Karpas-422 (cell line): ENCODE measurements at regions not wholly inside any gene's neighbourhood (a gene's known extent, or its start where the extent isn't known, plus 50 kb on each side); places are given as distances from the start of the nearest gene placed in this dataset.

Source experiments
- DNase-seq: peaks from one replicate; pipeline ENCODE4 v3.0.0-alpha.2; 2015
- H2AFZ ChIP-seq: fragments of 200-600 bp; sonication (generic); 2 replicates; pipeline ENCODE4 v1.6.1; 2014; ENCODE audit warnings: antibody characterized with exemption, low read length, mixed read lengths
- H3K27ac ChIP-seq: fragments of 200-600 bp; sonication (generic); 2 replicates; pipeline ENCODE4 v1.5.1; 2014; ENCODE audit warnings: mild to moderate bottlenecking, low read length, moderate library complexity
- H3K27me3 ChIP-seq: fragments of 200-600 bp; sonication (generic); 2 replicates; pipeline ENCODE4 v1.6.1; 2014; ENCODE audit warnings: low read length, mixed read lengths
- H3K36me3 ChIP-seq: fragments of 200-600 bp; sonication (generic); 2 replicates; pipeline ENCODE4 v1.6.1; 2014; ENCODE audit warnings: low read length, mixed read lengths; ENCODE audit not compliant: insufficient read depth
- H3K4me1 ChIP-seq: fragments of 200-600 bp; sonication (generic); 2 replicates; pipeline ENCODE4 v1.6.1; 2014; ENCODE audit warnings: mild to moderate bottlenecking, low read length, mixed read lengths
- H3K4me2 ChIP-seq: fragments of 200-600 bp; sonication (generic); 2 replicates; pipeline ENCODE4 v1.6.1; 2014; ENCODE audit warnings: low read length, low read depth, mild to moderate bottlenecking; ENCODE audit not compliant: poor library complexity, severe bottlenecking
- H3K4me3 ChIP-seq: fragments of 200-600 bp; sonication (generic); 2 replicates; pipeline ENCODE4 v1.5.1; 2014; ENCODE audit warnings: mild to moderate bottlenecking, antibody characterized with exemption, low read length, mixed read lengths
- H3K79me2 ChIP-seq: fragments of 200-600 bp; sonication (generic); 2 replicates; pipeline ENCODE4 v1.6.1; 2014; ENCODE audit warnings: mild to moderate bottlenecking, low read length, mixed read lengths
- H3K9ac ChIP-seq: fragments of 200-600 bp; sonication (generic); 2 replicates; pipeline ENCODE4 v1.6.0; 2014; ENCODE audit warnings: low read length
- H3K9me2 ChIP-seq: fragments of 200-600 bp; sonication (generic), shearing (Covaris generic); replicated peaks from 2 replicates; pipeline ENCODE4 v1.6.0; 2014; ENCODE audit warnings: mild to moderate bottlenecking, low read length, moderate library complexity; ENCODE audit not compliant: insufficient read depth
- H3K9me3 ChIP-seq: fragments of 300-700, 200-600 bp; sonication (generic); 2 replicates; pipeline ENCODE4 v1.6.1; 2014; ENCODE audit warnings: low read length, mixed read lengths
- H4K20me1 ChIP-seq: fragments of 200-600 bp; sonication (generic); 2 replicates; pipeline ENCODE4 v1.6.1; 2014; ENCODE audit warnings: mild to moderate bottlenecking, antibody characterized with exemption, low read length, low read depth; ENCODE audit not compliant: insufficient read depth

DNA sequence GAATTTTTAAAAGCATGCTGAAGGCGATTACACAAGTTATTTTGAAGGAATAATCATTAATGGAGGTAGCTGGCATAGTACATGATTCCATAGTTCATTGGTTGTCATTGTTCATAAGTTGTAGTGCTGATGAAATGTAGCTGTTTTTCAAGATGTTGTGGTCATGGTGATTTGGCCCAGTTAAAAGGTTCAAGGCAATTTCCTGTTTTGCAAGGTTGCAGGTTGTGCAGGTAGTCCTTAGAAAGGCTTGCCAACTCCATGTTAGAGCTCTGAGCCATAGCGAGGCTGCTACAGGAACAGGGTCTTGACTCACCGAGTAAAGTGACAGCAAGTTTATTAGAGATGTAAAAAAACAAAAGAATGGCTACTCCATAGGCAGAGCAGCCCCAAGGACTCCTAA lies 95.8 kb upstream of the CHORDC1 start:
- no peaks in the 10 kb centered on the region for H3K79me2 ChIP-seq

DNA sequence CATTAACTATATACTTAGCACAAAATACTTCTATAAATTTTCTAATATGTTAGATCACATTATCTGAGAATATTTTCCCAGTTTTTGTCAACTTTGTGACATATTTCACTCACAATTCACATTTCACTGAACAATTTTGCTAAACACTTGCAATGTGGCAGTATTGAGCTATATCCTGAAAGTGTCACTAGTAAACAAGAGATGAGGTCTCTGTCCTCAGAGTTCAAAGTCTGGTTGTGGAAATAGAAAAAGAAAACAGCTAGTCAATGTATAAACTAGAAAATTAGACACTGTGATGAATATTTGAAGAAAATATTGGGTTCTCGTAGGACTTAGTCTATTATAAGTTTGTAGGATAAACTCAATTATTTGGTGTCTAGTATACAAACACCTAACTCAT lies 87.4 kb upstream of the CHORDC1 start:
- H3K4me2 ChIP-seq: no peak overlapping the region

More for the DNA sequence above, 95.8 kb upstream of the CHORDC1 start:
- Histone ChIP-seq H3K9me3 (no peaks in the 10 kb centered on the region), H3K9ac (no peak overlapping the region), H3K9me2 (no peaks in the 10 kb centered on the region), H3K27me3 (no peaks in the 10 kb centered on the region; the same call in 1 of the 2 replicates), H3K27ac (no peak overlapping the region), H4K20me1 (no peaks in the 10 kb centered on the region), H3K4me1 (no peaks in the 10 kb centered on the region), H3K4me3 (no peak overlapping the region), H2AFZ (no peak overlapping the region), H3K4me2 (no peak overlapping the region), H3K36me3 (no peaks in the 10 kb centered on the region)
- no peak for DNase-seq

DNA sequence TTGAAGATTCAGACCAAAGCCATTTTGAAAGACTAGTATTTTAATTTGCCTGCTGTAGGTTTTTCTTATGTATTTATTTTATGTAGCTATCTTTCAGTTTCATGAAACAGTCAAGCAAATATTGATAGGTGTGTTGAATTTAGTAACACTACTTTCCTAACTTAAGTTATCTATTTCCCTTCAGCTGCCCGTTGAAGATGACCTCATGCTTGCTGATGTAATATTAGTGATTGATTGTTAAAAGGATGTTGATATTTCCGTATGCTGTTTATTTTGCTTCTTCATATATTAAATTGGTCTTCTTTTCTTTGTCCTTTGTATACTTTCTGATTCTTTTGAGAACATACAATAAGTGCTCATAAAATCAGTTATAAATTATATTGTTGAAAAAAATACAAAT lies 86.8 kb upstream of the CHORDC1 start:
- no peak overlapping the region for H3K4me3 ChIP-seq
- no peak for DNase-seq
- no peaks in the 10 kb centered on the region for H4K20me1 ChIP-seq
- no peaks in the 10 kb centered on the region for H3K79me2 ChIP-seq
- H3K36me3 ChIP-seq: no peaks in the 10 kb centered on the region
- H3K27ac ChIP-seq: no peak overlapping the region
- H2AFZ ChIP-seq: no peak overlapping the region
- no peaks in the 10 kb centered on the region for H3K4me1 ChIP-seq
- H3K9me3 ChIP-seq: no peaks in the 10 kb centered on the region
- 0 out of 2 replicates have a peak, but pooled peaks cover 3% of the 10 kb centered on the region for H3K27me3 ChIP-seq
- H3K9me2 ChIP-seq: no peaks in the 10 kb centered on the region
- no peak overlapping the region for H3K4me2 ChIP-seq
- no peak overlapping the region for H3K9ac ChIP-seq

More for the DNA sequence above, 87.4 kb upstream of the CHORDC1 start:
- Histone ChIP-seq H2AFZ (no peak overlapping the region), H3K4me1 (no peaks in the 10 kb centered on the region), H3K36me3 (no peaks in the 10 kb centered on the region), H3K4me3 (no peak overlapping the region), H3K9me3 (no peaks in the 10 kb centered on the region), H3K9ac (no peak overlapping the region), H3K79me2 (no peaks in the 10 kb centered on the region), H3K27ac (no peak overlapping the region), H4K20me1 (no peaks in the 10 kb centered on the region), H3K9me2 (no peaks in the 10 kb centered on the region), H3K27me3 (0 out of 2 replicates have a peak, but pooled peaks cover 3% of the 10 kb centered on the region)
- DNase-seq: no peak

DNA sequence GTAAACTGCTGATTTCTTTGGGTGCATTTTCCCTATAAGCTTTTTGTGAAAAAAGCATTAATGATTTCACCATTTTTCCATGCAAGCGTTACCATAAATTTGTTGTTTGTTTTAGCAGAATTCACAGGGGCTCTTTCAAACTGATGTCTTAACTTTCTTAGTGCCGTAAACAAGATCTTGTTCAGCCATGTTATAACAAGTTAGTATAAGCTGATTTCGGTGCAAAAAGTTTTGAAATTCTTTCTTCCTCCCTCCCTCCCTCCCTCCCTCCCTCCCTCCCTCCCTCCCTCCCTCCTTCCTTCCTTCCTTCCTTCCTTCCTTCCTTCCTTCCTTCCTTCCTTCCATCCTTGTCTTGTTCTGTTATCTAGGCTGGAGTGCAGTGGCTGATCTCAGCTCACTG lies 71.7 kb upstream of the CHORDC1 start:
- Histone ChIP-seq H3K4me2 (no peak overlapping the region), H3K9ac (no peak overlapping the region), H3K4me3 (no peak overlapping the region), H4K20me1 (no peaks in the 10 kb centered on the region), H3K27ac (no peak overlapping the region), H2AFZ (no peak overlapping the region), H3K27me3 (no peaks in the 10 kb centered on the region), H3K4me1 (no peaks in the 10 kb centered on the region), H3K79me2 (no peaks in the 10 kb centered on the region), H3K36me3 (no peaks in the 10 kb centered on the region), H3K9me3 (no peaks in the 10 kb centered on the region), H3K9me2 (no peaks in the 10 kb centered on the region; the same call in 1 of the 2 replicates)
- DNase-seq: no peak

DNA sequence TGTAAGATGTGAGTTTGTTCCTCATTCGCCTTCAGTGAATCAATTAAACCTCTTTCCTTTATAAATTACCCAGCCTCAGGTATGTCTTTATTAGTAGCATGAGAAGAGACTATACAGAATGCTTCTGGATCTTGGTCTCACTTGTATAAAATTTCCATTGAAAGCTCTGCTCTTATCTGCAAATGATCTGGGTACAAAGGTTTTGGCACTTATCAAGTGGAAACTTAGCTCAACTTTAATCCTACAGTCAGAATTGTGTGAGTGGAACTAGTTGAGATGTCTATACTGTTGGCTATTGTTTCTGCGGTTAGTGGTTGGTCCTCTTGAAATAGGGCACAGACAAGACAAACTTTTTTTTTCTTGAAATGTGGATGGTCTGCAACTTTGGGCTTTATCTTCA lies 71.2 kb upstream of the CHORDC1 start:
- Histone ChIP-seq H3K9ac (no peak overlapping the region), H3K79me2 (no peaks in the 10 kb centered on the region), H4K20me1 (no peaks in the 10 kb centered on the region), H3K9me2 (no peaks in the 10 kb centered on the region; the same call in 1 of the 2 replicates), H3K4me1 (no peaks in the 10 kb centered on the region), H3K4me3 (no peak overlapping the region), H3K4me2 (no peak overlapping the region), H3K27ac (no peak overlapping the region), H3K36me3 (no peaks in the 10 kb centered on the region), H3K27me3 (no peaks in the 10 kb centered on the region), H2AFZ (no peak overlapping the region), H3K9me3 (no peaks in the 10 kb centered on the region)
- no peak for DNase-seq

DNA sequence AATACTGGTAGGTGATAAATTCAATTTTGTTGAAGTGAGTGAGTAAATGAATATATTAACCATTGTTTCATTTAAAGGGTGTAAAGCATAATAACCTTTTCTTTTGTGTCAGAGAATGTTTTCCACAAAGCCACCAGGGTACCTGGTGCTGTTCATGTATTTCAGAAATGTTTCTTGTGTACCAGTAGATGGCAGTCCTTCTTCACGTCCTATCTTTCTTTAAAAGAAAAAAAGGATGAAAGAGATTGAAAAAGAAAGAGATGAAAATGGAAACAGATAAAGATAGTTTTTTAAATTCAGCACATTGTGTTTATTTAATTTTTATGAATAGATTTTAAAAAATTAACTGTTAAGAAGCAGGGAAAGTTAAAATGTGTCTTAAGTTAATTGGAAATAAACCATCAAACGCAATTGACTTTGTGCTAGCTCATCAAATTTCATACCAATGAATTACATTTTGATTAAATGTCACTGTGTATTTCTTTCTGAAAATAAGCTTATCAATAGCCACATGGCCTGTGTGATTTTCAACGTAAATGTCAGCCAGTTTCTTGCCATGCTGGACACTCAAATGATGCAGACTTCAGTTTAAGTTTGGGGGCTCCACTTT lies 65.5 kb upstream of the CHORDC1 start:
- H3K4me1 ChIP-seq: no peaks in the 10 kb centered on the region
- H3K9me3 ChIP-seq: no peaks in the 10 kb centered on the region
- no peaks in the 10 kb centered on the region for H3K79me2 ChIP-seq
- no peak overlapping the region for H3K9ac ChIP-seq
- peak; percentile 84 for DNase-seq
- no peaks in the 10 kb centered on the region for H3K27me3 ChIP-seq
- no peaks in the 10 kb centered on the region for H3K36me3 ChIP-seq
- no peaks in the 10 kb centered on the region for H4K20me1 ChIP-seq
- no peak overlapping the region for H3K27ac ChIP-seq
- H3K4me3 ChIP-seq: no peak overlapping the region
- H2AFZ ChIP-seq: no peak overlapping the region
- no peak overlapping the region for H3K4me2 ChIP-seq
- H3K9me2 ChIP-seq: no peaks in the 10 kb centered on the region

DNA sequence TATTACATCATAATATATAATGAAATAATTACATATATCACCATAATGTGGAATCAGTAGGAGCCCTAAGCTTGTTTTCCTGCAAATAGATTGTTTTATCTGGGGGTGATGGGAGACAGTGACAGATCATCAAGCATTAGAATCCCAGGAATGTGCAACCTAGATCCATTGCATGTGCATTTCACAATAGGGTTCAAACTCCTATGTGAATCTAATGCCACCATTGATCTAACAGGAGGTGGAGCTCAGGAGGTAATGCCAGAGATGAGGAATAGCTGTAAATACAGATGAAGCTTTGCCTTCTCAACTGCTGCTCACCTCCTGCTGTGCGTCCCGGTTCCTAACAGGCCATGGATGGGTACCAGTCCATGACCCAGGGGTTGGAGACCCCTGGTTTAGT lies 63.8 kb upstream of the CHORDC1 start:
- Histone ChIP-seq H3K9me3 (no peaks in the 10 kb centered on the region), H3K9ac (no peak overlapping the region), H3K27me3 (no peaks in the 10 kb centered on the region)

DNA sequence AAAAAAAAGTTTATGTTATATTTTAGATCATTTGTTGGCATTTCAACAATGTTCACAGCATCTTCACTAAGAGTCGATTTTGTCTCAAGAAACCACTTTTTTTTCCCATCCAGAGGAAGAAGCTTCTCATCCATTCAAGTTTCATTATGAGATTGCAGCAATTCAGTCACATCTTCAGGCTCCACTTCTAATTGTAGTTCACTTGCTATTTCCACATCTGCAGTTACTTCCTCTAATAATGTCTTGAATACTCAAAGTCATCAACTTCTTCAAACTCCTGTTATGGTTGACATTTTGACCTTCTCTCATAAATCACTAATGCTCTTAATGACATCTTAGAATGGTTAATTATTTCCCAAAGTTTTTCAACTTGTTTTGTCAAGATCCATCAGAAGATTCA lies 61.3 kb upstream of the CHORDC1 start:
- Histone ChIP-seq H4K20me1 (no peaks in the 10 kb centered on the region), H3K79me2 (no peaks in the 10 kb centered on the region), H3K4me3 (no peak overlapping the region), H3K9me2 (no peaks in the 10 kb centered on the region), H3K36me3 (no peaks in the 10 kb centered on the region), H3K27me3 (no peaks in the 10 kb centered on the region), H3K27ac (no peak overlapping the region), H2AFZ (no peak overlapping the region), H3K9ac (no peak overlapping the region), H3K4me2 (no peak overlapping the region), H3K9me3 (no peaks in the 10 kb centered on the region), H3K4me1 (no peaks in the 10 kb centered on the region)
- no peak for DNase-seq

More for the DNA sequence above, 63.8 kb upstream of the CHORDC1 start:
- no peaks in the 10 kb centered on the region for H4K20me1 ChIP-seq
- no peaks in the 10 kb centered on the region for H3K36me3 ChIP-seq
- no peak overlapping the region for H3K4me2 ChIP-seq
- H2AFZ ChIP-seq: no peak overlapping the region
- no peaks in the 10 kb centered on the region for H3K79me2 ChIP-seq
- no peak for DNase-seq
- no peaks in the 10 kb centered on the region for H3K4me1 ChIP-seq
- H3K9me2 ChIP-seq: no peaks in the 10 kb centered on the region
- no peak overlapping the region for H3K4me3 ChIP-seq
- H3K27ac ChIP-seq: no peak overlapping the region
